HCT116 (cell line): ENCODE measurements at regions not wholly inside any gene's neighbourhood (a gene's known extent, or its start where the extent isn't known, plus 50 kb on each side); places are given as distances from the start of the nearest gene placed in this dataset.

Source experiments
- ATAC-seq: fragments of 200-7000 bp; cut with Tn5 transposase; 2 replicates; pipeline ENCODE4 v1.9.1; 2020; ENCODE audit warnings: mild to moderate bottlenecking, moderate library complexity
- BruUV-seq: library from RNA; stranded (reverse); fragments of 400-500 nt; replicated peaks from 2 replicates; lab custom pipeline; 2021; lab: Mats Ljungman, UMichigan
- CTCF ChIA-PET: fragments of 300-600 bp; sonication (Branson Sonifier 250); formaldehyde crosslinking; loops from one replicate; lab custom pipeline; 2021; ENCODE audit warnings: antibody characterized with exemption; lab: Charles Lee
- POLR2A ChIA-PET: fragments of 300-600, 350-600 bp; sonication (Branson Sonifier 250); formaldehyde crosslinking; loops from one replicate; lab custom pipeline; 2021; ENCODE audit warnings: antibody characterized with exemption; lab: Charles Lee
- RAD21 ChIA-PET, 2 experiments: fragments of 300-600 bp; sonication (Branson Sonifier 250); formaldehyde crosslinking; loops; one replicate each; lab custom pipeline; 2023; ENCODE audit warnings: low total read pairs in 2 of 2; ENCODE audit not compliant: uncharacterized antibody in 2 of 2, unreplicated experiment in 2 of 2, low non-redundant PET in 1 of 2; lab: Charles Lee
- DNase-seq: peaks from one replicate; pipeline ENCODE4 v3.0.0-alpha.2; 2010; ENCODE audit warnings: low read depth, low spot score
- H2AFZ ChIP-seq: fragments of 200-600 bp; shearing (Covaris generic), sonication (generic); 2 replicates; pipeline ENCODE4 v1.6.1; 2017; ENCODE audit warnings: low read depth, mixed run types, mixed read lengths, antibody characterized with exemption, low read length; ENCODE audit not compliant: poor library complexity, severe bottlenecking
- H3K27ac ChIP-seq: 2 replicates; pipeline ENCODE4 v1.5.1; 2012; ENCODE audit warnings: low read depth, low read length
- H3K27me3 ChIP-seq: fragments of 200-600 bp; sonication (generic); 2 replicates; pipeline ENCODE4 v1.6.1; 2016; ENCODE audit warnings: mixed run types, low read length, mixed read lengths; ENCODE audit not compliant: insufficient read depth
- H3K36me3 ChIP-seq, 2 experiments: fragments of 200-500 bp in 1 of 2; fragments of 200-600 bp in 1 of 2; sonication (Bioruptor generic) in 1 of 2; sonication (generic) in 1 of 2; 2 replicates each; pipeline versions ENCODE4 v1.5.1 to v1.6.1; 2014 to 2016; ENCODE audit warnings: low read length in 2 of 2, inconsistent platforms in 1 of 2, mixed read lengths in 1 of 2, mixed run types in 1 of 2; ENCODE audit not compliant: insufficient read depth in 2 of 2, control insufficient read depth in 1 of 2
- H3K4me1 ChIP-seq, 2 experiments: fragments of 200-600 bp in 1 of 2; sonication (generic) in 1 of 2; 2 replicates each; pipeline versions ENCODE4 v1.5.1 to v1.6.1; 2012 to 2017; ENCODE audit warnings: low read length in 2 of 2, inconsistent platforms in 1 of 2, mild to moderate bottlenecking in 1 of 2, mixed read lengths in 1 of 2, mixed run types in 1 of 2, moderate library complexity in 1 of 2; ENCODE audit not compliant: insufficient read depth in 2 of 2, control insufficient read depth in 1 of 2
- H3K4me2 ChIP-seq: fragments of 200-600 bp; sonication (generic); 2 replicates; pipeline ENCODE4 v1.6.1; 2017; ENCODE audit warnings: mixed run types, low read length, mixed read lengths
- H3K4me3 ChIP-seq, 2 experiments: fragments of 200-600 bp in 1 of 2; sonication (generic) in 1 of 2; replicated peaks in 1 of 2; 2 replicates each; pipeline ENCODE4 v1.5.1; 2011 to 2016; ENCODE audit warnings: low read length in 2 of 2, control low read depth in 1 of 2, low read depth in 1 of 2, mild to moderate bottlenecking in 1 of 2, mixed read lengths in 1 of 2, mixed run types in 1 of 2
- H3K79me2 ChIP-seq: fragments of 200-600 bp; sonication (generic); 2 replicates; pipeline ENCODE4 v1.6.1; 2017; ENCODE audit warnings: mild to moderate bottlenecking, mixed run types, low read length, moderate library complexity, mixed read lengths; ENCODE audit not compliant: insufficient read depth
- H3K9ac ChIP-seq: fragments of 200-600 bp; sonication (generic); 2 replicates; pipeline ENCODE4 v1.6.1; 2016; ENCODE audit warnings: low read length, mixed read lengths
- H3K9me2 ChIP-seq: fragments of 200-600 bp; sonication (generic), shearing (Covaris generic); 2 replicates; pipeline ENCODE4 v1.6.1; 2017; ENCODE audit warnings: mixed run types, mild to moderate bottlenecking, moderate library complexity; ENCODE audit not compliant: insufficient read depth
- H3K9me3 ChIP-seq, 2 experiments: fragments of 200-500 bp in 1 of 2; fragments of 200-600 bp in 1 of 2; sonication (Bioruptor generic) in 1 of 2; sonication (generic) in 1 of 2; 2 replicates each; pipeline ENCODE4 v1.6.1; 2014 to 2017; ENCODE audit warnings: low read length in 2 of 2, mixed read lengths in 2 of 2, inconsistent platforms in 1 of 2, low read depth in 1 of 2, mild to moderate bottlenecking in 1 of 2, mixed run types in 1 of 2, moderate library complexity in 1 of 2; ENCODE audit not compliant: control insufficient read depth in 1 of 2, insufficient read depth in 1 of 2
- H4K20me1 ChIP-seq: fragments of 200-600 bp; sonication (generic), shearing (Covaris generic); 2 replicates; pipeline ENCODE4 v1.6.1; 2017; ENCODE audit warnings: mixed run types, mild to moderate bottlenecking, moderate library complexity; ENCODE audit not compliant: insufficient read depth
- CEBPB ChIP-seq: IDR thresholded peaks from 2 replicates; pipeline ENCODE4 v1.6.1; 2012; ENCODE audit warnings: low read depth
- EZH2phosphoT487 ChIP-seq: fragments of 200-600 bp; IDR thresholded peaks from 2 replicates; pipeline ENCODE4 v1.6.1; 2018; ENCODE audit warnings: antibody characterized with exemption, borderline replicate concordance
- MAX ChIP-seq: IDR thresholded peaks from 2 replicates; pipeline ENCODE4 v1.6.1; 2012
- POLR2A ChIP-seq: IDR thresholded peaks from 2 replicates; pipeline ENCODE4 v1.7.0; 2011; ENCODE audit warnings: borderline replicate concordance; ENCODE audit not compliant: insufficient read depth, insufficient read length; ENCODE audit errors: extremely low read depth
- POLR2AphosphoS5 ChIP-seq: IDR thresholded peaks from 2 replicates; pipeline ENCODE4 v1.6.1; 2011; ENCODE audit warnings: mild to moderate bottlenecking, low read depth, low read length, moderate library complexity
- TCF7L2 ChIP-seq: IDR thresholded peaks from 2 replicates; pipeline ENCODE4 v1.7.0; 2011; ENCODE audit warnings: borderline replicate concordance, inconsistent platforms; ENCODE audit not compliant: insufficient read depth, insufficient read length; ENCODE audit errors: extremely low read depth
- ZNF274 ChIP-seq: fragments of 200-500 bp; sonication (Bioruptor generic); IDR thresholded peaks from 2 replicates; pipeline ENCODE4 v1.6.1; 2014; ENCODE audit warnings: mild to moderate bottlenecking, low read depth, low read length, inconsistent platforms
- intact Hi-C: fragments of 100-400 bp; cut with micrococcal nuclease; formaldehyde crosslinking; loops from 2 replicates; pipeline ENCODE4 v1.10.0; 2022

- CTCF ChIA-PET, result interaction anchor here (1.4 kb wide), 1 partner anchor 251 kb away, joined by 3 read pairs; no protein-coding TSS in a partner anchor
- intact Hi-C loops, result no loop called here
Observed at GRCh38 chr3:44106756-44107155, 134.9 kb upstream of the TOPAZ1 start.

GRCh38 chr3:44108481-44108880, 133.2 kb upstream of the TOPAZ1 start:
- POLR2A ChIA-PET, result no interaction called here
- intact Hi-C loops, result no loop called here
- H2AFZ ChIP-seq, result no peak overlapping the region
- H3K9me2 ChIP-seq, result no peaks in the 10 kb centered on the region
- RAD21 ChIA-PET, result no interaction called here
- no TSS peak for BruUV-seq
- no peak overlapping the region for H3K9ac ChIP-seq
- H3K27ac ChIP-seq, result no peak overlapping the region
- DNase-seq (no peak), ATAC-seq (no peak)
- no peak overlapping the region for H3K4me3 ChIP-seq
- H4K20me1 ChIP-seq, result no peaks in the 10 kb centered on the region
- TF ChIP-seq CEBPB (no peak), ZNF274 (no peak)
- no peaks in the 10 kb centered on the region for H3K9me3 ChIP-seq
- peaks cover 4% of the 10 kb centered on the region; the same call in 1 of the 2 replicates for H3K27me3 ChIP-seq
- H3K36me3 ChIP-seq, result no peaks in the 10 kb centered on the region
- no peak overlapping the region for H3K4me2 ChIP-seq
- H3K4me1 ChIP-seq, result peaks cover 11 to 21% of the 10 kb centered on the region in 2 experiments
- CTCF ChIA-PET, result no interaction called here
- H3K79me2 ChIP-seq, result no peaks in the 10 kb centered on the region

More at GRCh38 chr3:44106756-44107155, 134.9 kb upstream of the TOPAZ1 start:
- H3K36me3 ChIP-seq, result no peaks in the 10 kb centered on the region
- DNase-seq (no peak), ATAC-seq (no peak)
- no TSS peak for BruUV-seq
- H4K20me1 ChIP-seq, result no peaks in the 10 kb centered on the region
- RAD21 ChIA-PET, result no interaction called here
- H3K27me3 ChIP-seq, result peaks cover 19% of the 10 kb centered on the region; the same call in 1 of the 2 replicates
- peaks cover 11 to 21% of the 10 kb centered on the region in 2 experiments for H3K4me1 ChIP-seq
- no peak overlapping the region for H3K9ac ChIP-seq
- H3K79me2 ChIP-seq, result no peaks in the 10 kb centered on the region
- no peaks in the 10 kb centered on the region for H3K9me3 ChIP-seq
- no peak overlapping the region for H3K4me2 ChIP-seq
- H2AFZ ChIP-seq, result no peak overlapping the region
- no peak for TF ChIP-seq MAX
- no peak for TF ChIP-seq TCF7L2
- TF ChIP-seq POLR2A, result no peak
- TF ChIP-seq EZH2phosphoT487, result no peak
- TF ChIP-seq POLR2AphosphoS5, result no peak
- TF ChIP-seq, all 23 proteins: peak for 0
- Histone ChIP-seq H3K4me3 (no peak overlapping the region), H3K9me2 (no peaks in the 10 kb centered on the region), H3K27ac (no peak overlapping the region)
- POLR2A ChIA-PET, result no interaction called here
